Panc1 (cell line): ENCODE measurements at regions not wholly inside any gene's neighbourhood (a gene's known extent, or its start where the extent isn't known, plus 50 kb on each side); places are given as distances from the start of the nearest gene placed in this dataset.

ENCODE experiments used
- ATAC-seq: fragments of 200-7000 bp; cut with Tn5 transposase; 2 replicates; pipeline ENCODE4 v1.9.1; 2020; ENCODE audit warnings: mild to moderate bottlenecking, moderate library complexity
- BruUV-seq: library from RNA; stranded (reverse); fragments of 400-500 nt; replicated peaks from 2 replicates; lab custom pipeline; 2021; lab: Mats Ljungman, UMichigan
- CTCF ChIA-PET: fragments of 300-600 bp; sonication (Branson Sonifier 250); formaldehyde crosslinking; loops from one replicate; lab custom pipeline; 2022; ENCODE audit warnings: antibody characterized with exemption; lab: Charles Lee
- POLR2A ChIA-PET: fragments of 300-600 bp; sonication (Branson Sonifier 250); formaldehyde crosslinking; loops from one replicate; lab custom pipeline; 2022; ENCODE audit warnings: antibody characterized with exemption; lab: Charles Lee
- DNase-seq: peaks from one replicate; pipeline ENCODE4 v3.0.0-alpha.2; 2010; ENCODE audit warnings: low read depth, low spot score
- H3K27ac ChIP-seq: 2 replicates; pipeline ENCODE4 v1.5.1; 2011; ENCODE audit warnings: mild to moderate bottlenecking, low read length, inconsistent platforms
- H3K27me3 ChIP-seq: fragments of 200-500 bp; sonication (Bioruptor generic); 2 replicates; pipeline ENCODE4 v1.6.0; 2014; ENCODE audit warnings: low read length, inconsistent platforms; ENCODE audit not compliant: control insufficient read depth, insufficient read depth
- H3K36me3 ChIP-seq: fragments of 200-500 bp; sonication (Bioruptor generic); 2 replicates; pipeline ENCODE4 v1.5.1; 2014; ENCODE audit warnings: inconsistent platforms, mild to moderate bottlenecking, low read length, moderate library complexity; ENCODE audit not compliant: control insufficient read depth, insufficient read depth
- H3K4me1 ChIP-seq: 2 replicates; pipeline ENCODE4 v1.5.1; 2011; ENCODE audit warnings: inconsistent platforms, mild to moderate bottlenecking, low read length, moderate library complexity; ENCODE audit not compliant: control insufficient read depth, insufficient read depth
- H3K4me3 ChIP-seq, 2 experiments: 2 replicates each; pipeline ENCODE4 v1.5.1; 2011 to 2012; ENCODE audit warnings: low read depth in 2 of 2, low read length in 2 of 2, mild to moderate bottlenecking in 2 of 2, inconsistent platforms in 1 of 2, moderate library complexity in 1 of 2
- H3K9me3 ChIP-seq: fragments of 200-500 bp; sonication (Bioruptor generic); 2 replicates; pipeline ENCODE4 v1.5.1; 2014; ENCODE audit warnings: low read depth, mild to moderate bottlenecking, inconsistent platforms, low read length, moderate library complexity; ENCODE audit not compliant: control insufficient read depth, insufficient read depth
- POLR2AphosphoS5 ChIP-seq: IDR thresholded peaks from 2 replicates; pipeline ENCODE4 v1.6.1; 2012; ENCODE audit warnings: mild to moderate bottlenecking, low read depth, low read length, moderate library complexity
- SIN3A ChIP-seq: IDR thresholded peaks from 2 replicates; pipeline ENCODE4 v1.6.1; 2012; ENCODE audit warnings: low read depth, mild to moderate bottlenecking, low read length, moderate library complexity, borderline replicate concordance; ENCODE audit not compliant: insufficient read depth
- TCF7L2 ChIP-seq: IDR thresholded peaks from 2 replicates; pipeline ENCODE4 v1.6.1; 2011; ENCODE audit warnings: mild to moderate bottlenecking, low read depth, low read length, inconsistent platforms
- in situ Hi-C: cut with HindIII; loops from 2 replicates; pipeline ENCODE4 v1.10.0; 2016; ENCODE audit warnings: low sequenced_read_pairs, low pct_unique_long_range_greater_than_20kb
- intact Hi-C: fragments of 100-400 bp; cut with micrococcal nuclease; formaldehyde crosslinking; loops from one replicate; pipeline ENCODE4 v1.10.0; 2022; ENCODE audit not compliant: unreplicated experiment
- TF ChIP-seq, protein P1 (sequence below), 2 experiments: IDR thresholded peaks; 2 replicates each; pipeline ENCODE4 v1.6.1; 2011 to 2012; ENCODE audit warnings: low read depth in 2 of 2, control low read depth in 1 of 2, low read length in 1 of 2, mild to moderate bottlenecking in 1 of 2, moderate library complexity in 1 of 2; ENCODE audit not compliant: insufficient read depth in 1 of 2
- TF ChIP-seq, protein P2 (sequence below): fragments of 450-650 bp; IDR thresholded peaks from 2 replicates; pipeline ENCODE4 v1.5.1; 2017; ENCODE audit warnings: mild to moderate bottlenecking

DNA sequence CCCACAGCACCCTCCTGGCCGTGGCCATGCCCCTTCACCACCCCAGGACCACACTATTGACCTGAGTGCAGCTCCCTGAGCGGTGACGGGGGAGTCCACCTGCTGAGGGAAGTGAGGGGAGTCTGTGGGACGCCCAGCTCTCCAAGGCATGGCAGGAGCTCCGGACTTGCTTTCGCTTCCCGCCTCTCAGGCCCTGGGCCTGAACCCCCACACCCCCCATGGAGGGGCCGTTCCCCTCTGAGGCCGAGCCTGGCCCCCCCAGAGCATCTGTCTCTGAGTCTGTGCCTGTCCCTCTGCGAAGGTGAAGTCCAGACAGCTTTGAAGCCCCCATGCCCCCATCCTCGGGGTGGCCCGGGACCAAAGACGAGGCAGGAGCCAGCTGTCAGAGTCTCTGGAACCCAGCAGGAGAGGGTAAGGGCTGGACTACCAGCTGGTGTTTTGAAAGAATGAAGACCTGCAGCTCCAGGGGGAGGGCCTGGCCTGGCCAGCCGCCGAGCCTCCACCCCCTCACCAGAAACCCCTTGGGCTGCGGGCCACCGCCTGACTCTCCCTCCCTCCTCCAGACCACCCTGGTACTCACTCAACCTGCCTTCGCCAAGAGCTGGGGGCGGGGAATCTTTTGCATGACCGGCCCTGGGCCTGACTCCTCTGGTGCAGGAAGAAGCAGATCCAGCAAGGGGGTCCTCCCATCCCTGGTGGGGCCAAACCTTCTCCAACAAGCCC lies 114.0 kb downstream of the PDGFA start:
- BruUV-seq: no TSS peak
- ATAC-seq (no peak), DNase-seq (no peak)
- Histone ChIP-seq H3K9me3 (no peaks in the 10 kb centered on the region), H3K4me1 (no peaks in the 10 kb centered on the region), H3K27ac (no peak overlapping the region), H3K27me3 (peaks cover 28% of the 10 kb centered on the region), H3K36me3 (no peaks in the 10 kb centered on the region), H3K4me3 (no peak overlapping the region)
- ChIA-PET POLR2A (no interaction called here), CTCF (no interaction called here)
- intact Hi-C loops: no loop called here
- in situ Hi-C loops: no loop called here
- TF ChIP-seq, protein P1, sequence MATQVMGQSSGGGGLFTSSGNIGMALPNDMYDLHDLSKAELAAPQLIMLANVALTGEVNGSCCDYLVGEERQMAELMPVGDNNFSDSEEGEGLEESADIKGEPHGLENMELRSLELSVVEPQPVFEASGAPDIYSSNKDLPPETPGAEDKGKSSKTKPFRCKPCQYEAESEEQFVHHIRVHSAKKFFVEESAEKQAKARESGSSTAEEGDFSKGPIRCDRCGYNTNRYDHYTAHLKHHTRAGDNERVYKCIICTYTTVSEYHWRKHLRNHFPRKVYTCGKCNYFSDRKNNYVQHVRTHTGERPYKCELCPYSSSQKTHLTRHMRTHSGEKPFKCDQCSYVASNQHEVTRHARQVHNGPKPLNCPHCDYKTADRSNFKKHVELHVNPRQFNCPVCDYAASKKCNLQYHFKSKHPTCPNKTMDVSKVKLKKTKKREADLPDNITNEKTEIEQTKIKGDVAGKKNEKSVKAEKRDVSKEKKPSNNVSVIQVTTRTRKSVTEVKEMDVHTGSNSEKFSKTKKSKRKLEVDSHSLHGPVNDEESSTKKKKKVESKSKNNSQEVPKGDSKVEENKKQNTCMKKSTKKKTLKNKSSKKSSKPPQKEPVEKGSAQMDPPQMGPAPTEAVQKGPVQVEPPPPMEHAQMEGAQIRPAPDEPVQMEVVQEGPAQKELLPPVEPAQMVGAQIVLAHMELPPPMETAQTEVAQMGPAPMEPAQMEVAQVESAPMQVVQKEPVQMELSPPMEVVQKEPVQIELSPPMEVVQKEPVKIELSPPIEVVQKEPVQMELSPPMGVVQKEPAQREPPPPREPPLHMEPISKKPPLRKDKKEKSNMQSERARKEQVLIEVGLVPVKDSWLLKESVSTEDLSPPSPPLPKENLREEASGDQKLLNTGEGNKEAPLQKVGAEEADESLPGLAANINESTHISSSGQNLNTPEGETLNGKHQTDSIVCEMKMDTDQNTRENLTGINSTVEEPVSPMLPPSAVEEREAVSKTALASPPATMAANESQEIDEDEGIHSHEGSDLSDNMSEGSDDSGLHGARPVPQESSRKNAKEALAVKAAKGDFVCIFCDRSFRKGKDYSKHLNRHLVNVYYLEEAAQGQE (IDR thresholded peaks at IDR 0.05; ENCODE audit: insufficient read depth in 1 of 2, low read depth in 2 of 2, low read length in 1 of 2): no peak
- TF ChIP-seq, protein P2, sequence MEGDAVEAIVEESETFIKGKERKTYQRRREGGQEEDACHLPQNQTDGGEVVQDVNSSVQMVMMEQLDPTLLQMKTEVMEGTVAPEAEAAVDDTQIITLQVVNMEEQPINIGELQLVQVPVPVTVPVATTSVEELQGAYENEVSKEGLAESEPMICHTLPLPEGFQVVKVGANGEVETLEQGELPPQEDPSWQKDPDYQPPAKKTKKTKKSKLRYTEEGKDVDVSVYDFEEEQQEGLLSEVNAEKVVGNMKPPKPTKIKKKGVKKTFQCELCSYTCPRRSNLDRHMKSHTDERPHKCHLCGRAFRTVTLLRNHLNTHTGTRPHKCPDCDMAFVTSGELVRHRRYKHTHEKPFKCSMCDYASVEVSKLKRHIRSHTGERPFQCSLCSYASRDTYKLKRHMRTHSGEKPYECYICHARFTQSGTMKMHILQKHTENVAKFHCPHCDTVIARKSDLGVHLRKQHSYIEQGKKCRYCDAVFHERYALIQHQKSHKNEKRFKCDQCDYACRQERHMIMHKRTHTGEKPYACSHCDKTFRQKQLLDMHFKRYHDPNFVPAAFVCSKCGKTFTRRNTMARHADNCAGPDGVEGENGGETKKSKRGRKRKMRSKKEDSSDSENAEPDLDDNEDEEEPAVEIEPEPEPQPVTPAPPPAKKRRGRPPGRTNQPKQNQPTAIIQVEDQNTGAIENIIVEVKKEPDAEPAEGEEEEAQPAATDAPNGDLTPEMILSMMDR: no peak
- TF ChIP-seq POLR2AphosphoS5: no peak
- no peak for TF ChIP-seq TCF7L2
- no peak for TF ChIP-seq SIN3A

DNA sequence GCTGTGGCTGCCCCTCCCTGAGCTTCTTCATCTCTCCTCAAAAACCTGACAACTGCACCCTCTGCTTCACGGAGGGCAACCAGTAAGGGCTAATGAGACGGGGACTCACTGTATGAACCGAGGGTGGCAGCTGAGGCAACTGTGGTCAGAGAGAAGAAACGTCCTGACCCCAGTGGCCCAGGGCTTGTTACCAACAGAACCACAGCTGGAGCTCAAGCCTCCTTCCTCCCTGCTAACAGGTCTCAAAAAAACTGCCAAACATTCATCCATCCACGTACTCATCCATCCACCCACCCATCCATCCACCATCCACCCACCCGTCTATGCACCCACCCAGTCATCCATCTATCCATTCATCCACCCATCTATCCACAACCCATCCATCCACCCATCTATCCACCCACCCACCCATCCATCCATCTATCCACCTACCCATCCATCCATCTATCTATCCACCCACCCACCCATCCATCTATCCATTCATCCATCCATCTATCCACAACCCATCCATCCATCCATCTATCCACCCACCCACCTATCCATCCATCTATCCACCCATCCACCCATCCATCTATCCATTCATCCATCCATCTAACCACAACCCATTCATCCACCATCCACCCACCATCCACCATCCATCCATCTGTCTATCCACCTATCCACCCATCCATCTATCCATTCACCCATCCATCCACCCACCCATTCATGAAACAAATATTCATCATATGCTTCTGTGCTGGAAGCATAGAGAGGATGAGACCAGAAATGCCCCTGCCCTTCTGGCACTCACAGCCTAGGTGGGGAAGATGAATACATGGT lies 111.7 kb downstream of the PDGFA start:
- Histone ChIP-seq H3K27ac (no peak overlapping the region), H3K36me3 (no peaks in the 10 kb centered on the region), H3K27me3 (peaks cover 23% of the 10 kb centered on the region), H3K9me3 (no peaks in the 10 kb centered on the region), H3K4me3 (no peak overlapping the region), H3K4me1 (no peaks in the 10 kb centered on the region)
- ChIA-PET CTCF (no interaction called here), POLR2A (no interaction called here)
- DNase-seq (no peak), ATAC-seq (no peak)
- intact Hi-C loops: no loop called here
- BruUV-seq: no TSS peak
- TF ChIP-seq, protein P2: no peak
- no peak for TF ChIP-seq TCF7L2
- in situ Hi-C loops: no loop called here
